SK-N-SH treated with all-trans-retinoic acid at 6 μM for 48 hours (cell line): ENCODE measurements at regions not wholly inside any gene's neighbourhood (a gene's known extent, or its start where the extent isn't known, plus 50 kb on each side); places are given as distances from the start of the nearest gene placed in this dataset.

Experiments used
- ATAC-seq: fragments of 200-7000 bp; cut with Tn5 transposase; 3 replicates; pipeline ENCODE4 v1.9.1; 2020; ENCODE audit warnings: mild to moderate bottlenecking, moderate library complexity
- ARNTL ChIP-seq: fragments of 450-650 bp; formaldehyde crosslinking; IDR thresholded peaks from 2 replicates; pipeline ENCODE4 v1.5.0; 2020; ENCODE audit warnings: low read depth, mild to moderate bottlenecking, moderate library complexity, borderline replicate concordance
- BACH2 ChIP-seq: fragments of 250-450 bp; sonication (Bioruptor Pico); IDR thresholded peaks from 2 replicates; pipeline ENCODE4 v1.9.0; 2021; ENCODE audit warnings: mild to moderate bottlenecking, borderline replicate concordance
- CSDC2 ChIP-seq: fragments of 250-450 bp; sonication (Bioruptor Pico); IDR thresholded peaks from 2 replicates; pipeline ENCODE4 v1.5.0; 2020; ENCODE audit warnings: mild to moderate bottlenecking, moderate library complexity
- ESRRG ChIP-seq: fragments of 250-450 bp; sonication (Bioruptor Pico); IDR thresholded peaks from 2 replicates; pipeline ENCODE4 v1.6.1; 2021; ENCODE audit warnings: mild to moderate bottlenecking
- GLIS3 ChIP-seq: fragments of 250-450 bp; sonication (Bioruptor Pico); IDR thresholded peaks from 2 replicates; pipeline ENCODE4 v1.5.0; 2020; ENCODE audit warnings: mild to moderate bottlenecking, moderate library complexity
- ISL1 ChIP-seq: fragments of 250-450 bp; sonication (Bioruptor Pico); IDR thresholded peaks from 2 replicates; pipeline ENCODE4 v2.1.2; 2022; ENCODE audit warnings: mild to moderate bottlenecking, moderate library complexity
- OSR1 ChIP-seq: fragments of 250-450 bp; sonication (Bioruptor Pico); IDR thresholded peaks from 2 replicates; pipeline ENCODE4 v1.8.0; 2022; ENCODE audit warnings: moderate library complexity, mild to moderate bottlenecking, inconsistent platforms
- PPARA ChIP-seq: fragments of 250-450 bp; sonication (Bioruptor Pico); IDR thresholded peaks from 2 replicates; pipeline ENCODE4 v1.5.0; 2020; ENCODE audit warnings: mild to moderate bottlenecking, borderline replicate concordance
- RARB ChIP-seq: fragments of 250-450 bp; sonication (Bioruptor Pico); IDR thresholded peaks from 2 replicates; pipeline ENCODE4 v1.8.0; 2021; ENCODE audit warnings: mild to moderate bottlenecking, moderate library complexity
- SNAI2 ChIP-seq: fragments of 250-450 bp; sonication (Bioruptor Pico); IDR thresholded peaks from 2 replicates; pipeline ENCODE4 v1.5.0; 2020; ENCODE audit warnings: mild to moderate bottlenecking, moderate library complexity
- TCF4 ChIP-seq: fragments of 250-450 bp; sonication (Bioruptor Pico); IDR thresholded peaks from 2 replicates; pipeline ENCODE4 v1.8.0; 2021; ENCODE audit warnings: mild to moderate bottlenecking, moderate library complexity, borderline replicate concordance
- TOX ChIP-seq: fragments of 250-450 bp; sonication (Bioruptor Pico); IDR thresholded peaks from 2 replicates; pipeline ENCODE4 v1.8.0; 2021; ENCODE audit warnings: mild to moderate bottlenecking, moderate library complexity, borderline replicate concordance
- ZC3H10 ChIP-seq: fragments of 250-450 bp; sonication (Bioruptor Pico); IDR thresholded peaks from 2 replicates; pipeline ENCODE4 v1.5.1; 2021; ENCODE audit warnings: mild to moderate bottlenecking, moderate library complexity
- ZFP3 ChIP-seq: fragments of 250-450 bp; sonication (Bioruptor Pico); IDR thresholded peaks from 2 replicates; pipeline ENCODE4 v1.5.0; 2020; ENCODE audit warnings: mild to moderate bottlenecking, moderate library complexity
- ZFP30 ChIP-seq: fragments of 450-650 bp; formaldehyde crosslinking; IDR thresholded peaks from 2 replicates; pipeline ENCODE4 v1.5.0; 2022; ENCODE audit warnings: mild to moderate bottlenecking, moderate library complexity
- ZNF565 ChIP-seq: fragments of 450-650 bp; formaldehyde crosslinking; conservative IDR thresholded peaks from 2 replicates; pipeline ENCODE4 v1.5.0; 2020; ENCODE audit warnings: low read depth, mild to moderate bottlenecking, moderate library complexity
- ZNF70 ChIP-seq: fragments of 450-650 bp; formaldehyde crosslinking; IDR thresholded peaks from 2 replicates; pipeline ENCODE4 v1.5.0; 2020; ENCODE audit warnings: mild to moderate bottlenecking, moderate library complexity
- ZNF8 ChIP-seq: fragments of 450-650 bp; formaldehyde crosslinking; IDR thresholded peaks from 2 replicates; pipeline ENCODE4 v1.5.0; 2020; ENCODE audit warnings: mild to moderate bottlenecking, moderate library complexity
- TF ChIP-seq, protein P1 (sequence below): fragments of 250-450 bp; sonication (Bioruptor Pico); IDR thresholded peaks from 2 replicates; pipeline ENCODE4 v1.5.1; 2021; ENCODE audit warnings: mild to moderate bottlenecking, moderate library complexity
- TF ChIP-seq, protein P2 (sequence below): fragments of 250-450 bp; sonication (Bioruptor Pico); IDR thresholded peaks from 2 replicates; pipeline ENCODE4 v1.8.0; 2020; ENCODE audit warnings: mild to moderate bottlenecking, moderate library complexity, borderline replicate concordance
- TF ChIP-seq, protein P3 (sequence below): fragments of 250-450 bp; sonication (Bioruptor Pico); IDR thresholded peaks from 2 replicates; pipeline ENCODE4 v1.5.0; 2020; ENCODE audit warnings: mild to moderate bottlenecking, moderate library complexity
- TF ChIP-seq, protein P4 (sequence below): fragments of 250-450 bp; sonication (Bioruptor Pico); IDR thresholded peaks from 2 replicates; pipeline ENCODE4 v1.8.0; 2021; ENCODE audit warnings: low read depth, mild to moderate bottlenecking, moderate library complexity, borderline replicate concordance
- TF ChIP-seq, protein P5 (sequence below): fragments of 250-450 bp; sonication (Bioruptor Pico); IDR thresholded peaks from 2 replicates; pipeline ENCODE4 v1.5.1; 2020; ENCODE audit warnings: low read depth, mild to moderate bottlenecking, moderate library complexity

DNA sequence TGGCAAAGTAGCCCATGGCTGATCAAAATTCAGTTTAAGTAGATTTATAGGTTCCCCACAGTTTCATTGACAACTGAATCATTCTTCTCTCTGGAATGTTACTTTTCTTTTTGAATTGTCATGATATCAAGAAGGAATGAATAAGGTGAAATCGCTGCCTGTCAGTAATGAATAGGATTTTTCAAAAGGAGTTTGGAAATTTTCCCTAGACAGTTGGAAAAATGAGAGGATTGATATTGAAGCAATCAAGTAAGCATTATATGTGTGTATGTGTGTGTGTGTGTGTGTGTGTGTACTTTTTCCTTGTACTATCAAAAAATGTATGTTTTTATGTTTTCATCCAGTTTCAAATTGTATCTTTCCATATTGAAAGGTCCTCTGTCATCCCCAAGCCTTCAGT is 479.5 kb downstream of the MRPL39 start:
- ATAC-seq: no peak
- TF ChIP-seq ZNF70 (no peak), ARNTL (CRISPR knock-in tag) (no peak), ZNF565 (CRISPR knock-in tag) (no peak), TOX (CRISPR knock-in tag) (no peak), PPARA (CRISPR knock-in tag) (no peak)
- TF ChIP-seq, protein P1, sequence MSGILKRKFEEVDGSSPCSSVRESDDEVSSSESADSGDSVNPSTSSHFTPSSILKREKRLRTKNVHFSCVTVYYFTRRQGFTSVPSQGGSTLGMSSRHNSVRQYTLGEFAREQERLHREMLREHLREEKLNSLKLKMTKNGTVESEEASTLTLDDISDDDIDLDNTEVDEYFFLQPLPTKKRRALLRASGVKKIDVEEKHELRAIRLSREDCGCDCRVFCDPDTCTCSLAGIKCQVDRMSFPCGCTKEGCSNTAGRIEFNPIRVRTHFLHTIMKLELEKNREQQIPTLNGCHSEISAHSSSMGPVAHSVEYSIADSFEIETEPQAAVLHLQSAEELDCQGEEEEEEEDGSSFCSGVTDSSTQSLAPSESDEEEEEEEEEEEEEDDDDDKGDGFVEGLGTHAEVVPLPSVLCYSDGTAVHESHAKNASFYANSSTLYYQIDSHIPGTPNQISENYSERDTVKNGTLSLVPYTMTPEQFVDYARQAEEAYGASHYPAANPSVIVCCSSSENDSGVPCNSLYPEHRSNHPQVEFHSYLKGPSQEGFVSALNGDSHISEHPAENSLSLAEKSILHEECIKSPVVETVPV (CRISPR knock-in tag): no peak

DNA sequence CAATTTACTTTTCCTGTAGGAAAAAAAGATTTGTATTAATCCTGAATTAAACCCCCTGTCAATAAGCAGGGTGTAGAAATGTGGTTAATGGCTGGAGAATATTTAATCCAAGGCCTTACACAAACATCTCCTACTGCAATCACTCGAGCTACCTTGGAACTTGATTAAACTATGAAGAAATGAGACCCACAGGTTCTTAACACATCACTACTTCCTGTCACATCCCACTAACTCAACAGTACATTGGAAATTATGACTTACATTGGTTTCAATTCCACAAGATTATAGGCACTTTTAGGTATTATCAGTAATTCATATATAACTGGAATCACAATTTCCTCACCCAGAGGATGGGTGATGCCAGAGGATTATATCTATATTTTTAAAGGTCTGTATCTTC is 480.3 kb downstream of the MRPL39 start:
- TF ChIP-seq ZNF70 (no peak), SNAI2 (CRISPR knock-in tag) (no peak), CSDC2 (CRISPR knock-in tag) (no peak)
- TF ChIP-seq, protein P2, sequence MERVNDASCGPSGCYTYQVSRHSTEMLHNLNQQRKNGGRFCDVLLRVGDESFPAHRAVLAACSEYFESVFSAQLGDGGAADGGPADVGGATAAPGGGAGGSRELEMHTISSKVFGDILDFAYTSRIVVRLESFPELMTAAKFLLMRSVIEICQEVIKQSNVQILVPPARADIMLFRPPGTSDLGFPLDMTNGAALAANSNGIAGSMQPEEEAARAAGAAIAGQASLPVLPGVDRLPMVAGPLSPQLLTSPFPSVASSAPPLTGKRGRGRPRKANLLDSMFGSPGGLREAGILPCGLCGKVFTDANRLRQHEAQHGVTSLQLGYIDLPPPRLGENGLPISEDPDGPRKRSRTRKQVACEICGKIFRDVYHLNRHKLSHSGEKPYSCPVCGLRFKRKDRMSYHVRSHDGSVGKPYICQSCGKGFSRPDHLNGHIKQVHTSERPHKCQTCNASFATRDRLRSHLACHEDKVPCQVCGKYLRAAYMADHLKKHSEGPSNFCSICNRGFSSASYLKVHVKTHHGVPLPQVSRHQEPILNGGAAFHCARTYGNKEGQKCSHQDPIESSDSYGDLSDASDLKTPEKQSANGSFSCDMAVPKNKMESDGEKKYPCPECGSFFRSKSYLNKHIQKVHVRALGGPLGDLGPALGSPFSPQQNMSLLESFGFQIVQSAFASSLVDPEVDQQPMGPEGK: no peak
- ATAC-seq: no peak

DNA sequence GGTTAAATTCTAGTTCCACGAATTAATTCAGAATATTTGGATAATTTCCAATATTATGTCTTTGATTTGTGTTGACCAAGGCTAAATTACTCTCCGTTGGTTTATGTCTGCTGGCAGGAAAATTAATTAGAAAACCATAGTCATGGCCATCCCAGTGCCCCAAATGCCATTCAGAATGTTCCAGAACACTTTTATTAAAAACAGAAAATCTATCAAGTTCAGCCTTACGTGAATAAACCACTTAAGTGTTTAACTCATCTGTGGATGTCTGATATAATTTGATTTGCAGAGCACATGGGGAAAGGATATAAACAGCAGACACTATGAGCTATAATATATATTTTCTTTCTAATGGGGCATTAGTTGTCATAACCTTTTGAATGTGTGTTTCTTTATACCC is 480.7 kb downstream of the MRPL39 start:
- peak; percentile 87 for ATAC-seq

More for the DNA sequence above, 480.7 kb downstream of the MRPL39 start:
- no peak for TF ChIP-seq ZNF8 (CRISPR knock-in tag)
- no peak for TF ChIP-seq ESRRG
- TF ChIP-seq OSR1 (CRISPR knock-in tag): no peak
- TF ChIP-seq, protein P3, sequence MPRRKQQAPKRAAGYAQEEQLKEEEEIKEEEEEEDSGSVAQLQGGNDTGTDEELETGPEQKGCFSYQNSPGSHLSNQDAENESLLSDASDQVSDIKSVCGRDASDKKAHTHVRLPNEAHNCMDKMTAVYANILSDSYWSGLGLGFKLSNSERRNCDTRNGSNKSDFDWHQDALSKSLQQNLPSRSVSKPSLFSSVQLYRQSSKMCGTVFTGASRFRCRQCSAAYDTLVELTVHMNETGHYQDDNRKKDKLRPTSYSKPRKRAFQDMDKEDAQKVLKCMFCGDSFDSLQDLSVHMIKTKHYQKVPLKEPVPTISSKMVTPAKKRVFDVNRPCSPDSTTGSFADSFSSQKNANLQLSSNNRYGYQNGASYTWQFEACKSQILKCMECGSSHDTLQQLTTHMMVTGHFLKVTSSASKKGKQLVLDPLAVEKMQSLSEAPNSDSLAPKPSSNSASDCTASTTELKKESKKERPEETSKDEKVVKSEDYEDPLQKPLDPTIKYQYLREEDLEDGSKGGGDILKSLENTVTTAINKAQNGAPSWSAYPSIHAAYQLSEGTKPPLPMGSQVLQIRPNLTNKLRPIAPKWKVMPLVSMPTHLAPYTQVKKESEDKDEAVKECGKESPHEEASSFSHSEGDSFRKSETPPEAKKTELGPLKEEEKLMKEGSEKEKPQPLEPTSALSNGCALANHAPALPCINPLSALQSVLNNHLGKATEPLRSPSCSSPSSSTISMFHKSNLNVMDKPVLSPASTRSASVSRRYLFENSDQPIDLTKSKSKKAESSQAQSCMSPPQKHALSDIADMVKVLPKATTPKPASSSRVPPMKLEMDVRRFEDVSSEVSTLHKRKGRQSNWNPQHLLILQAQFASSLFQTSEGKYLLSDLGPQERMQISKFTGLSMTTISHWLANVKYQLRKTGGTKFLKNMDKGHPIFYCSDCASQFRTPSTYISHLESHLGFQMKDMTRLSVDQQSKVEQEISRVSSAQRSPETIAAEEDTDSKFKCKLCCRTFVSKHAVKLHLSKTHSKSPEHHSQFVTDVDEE (CRISPR knock-in tag): peak; percentile 89
- peak; percentile 95 for TF ChIP-seq ISL1 (CRISPR knock-in tag)
- TF ChIP-seq, protein P2: peak; percentile 90
- TF ChIP-seq PPARA (CRISPR knock-in tag): no peak
- TF ChIP-seq ZFP30 (CRISPR knock-in tag): no peak
- peak; percentile 98 for TF ChIP-seq ZC3H10
- TF ChIP-seq RARB (CRISPR knock-in tag): no peak; the same call in 1 of the 2 replicates
- TF ChIP-seq TOX (CRISPR knock-in tag): peak; percentile 87; the same call in 1 of the 2 replicates
- peak; percentile 39; the same call in 1 of the 2 replicates for TF ChIP-seq SNAI2 (CRISPR knock-in tag)
- peak; percentile 95 for TF ChIP-seq TCF4 (CRISPR knock-in tag)
- TF ChIP-seq, protein P4, sequence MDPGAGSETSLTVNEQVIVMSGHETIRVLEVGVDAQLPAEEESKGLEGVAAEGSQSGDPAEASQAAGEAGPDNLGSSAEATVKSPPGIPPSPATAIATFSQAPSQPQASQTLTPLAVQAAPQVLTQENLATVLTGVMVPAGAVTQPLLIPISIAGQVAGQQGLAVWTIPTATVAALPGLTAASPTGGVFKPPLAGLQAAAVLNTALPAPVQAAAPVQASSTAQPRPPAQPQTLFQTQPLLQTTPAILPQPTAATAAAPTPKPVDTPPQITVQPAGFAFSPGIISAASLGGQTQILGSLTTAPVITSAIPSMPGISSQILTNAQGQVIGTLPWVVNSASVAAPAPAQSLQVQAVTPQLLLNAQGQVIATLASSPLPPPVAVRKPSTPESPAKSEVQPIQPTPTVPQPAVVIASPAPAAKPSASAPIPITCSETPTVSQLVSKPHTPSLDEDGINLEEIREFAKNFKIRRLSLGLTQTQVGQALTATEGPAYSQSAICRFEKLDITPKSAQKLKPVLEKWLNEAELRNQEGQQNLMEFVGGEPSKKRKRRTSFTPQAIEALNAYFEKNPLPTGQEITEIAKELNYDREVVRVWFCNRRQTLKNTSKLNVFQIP: no peak
- no peak for TF ChIP-seq ZNF565 (CRISPR knock-in tag)
- TF ChIP-seq GLIS3 (CRISPR knock-in tag): no peak
- no peak for TF ChIP-seq ZFP3 (CRISPR knock-in tag)
- no peak for TF ChIP-seq CSDC2 (CRISPR knock-in tag)
- TF ChIP-seq, protein P1 (CRISPR knock-in tag): peak; percentile 95
- no peak for TF ChIP-seq ARNTL (CRISPR knock-in tag)
- TF ChIP-seq, protein P5, sequence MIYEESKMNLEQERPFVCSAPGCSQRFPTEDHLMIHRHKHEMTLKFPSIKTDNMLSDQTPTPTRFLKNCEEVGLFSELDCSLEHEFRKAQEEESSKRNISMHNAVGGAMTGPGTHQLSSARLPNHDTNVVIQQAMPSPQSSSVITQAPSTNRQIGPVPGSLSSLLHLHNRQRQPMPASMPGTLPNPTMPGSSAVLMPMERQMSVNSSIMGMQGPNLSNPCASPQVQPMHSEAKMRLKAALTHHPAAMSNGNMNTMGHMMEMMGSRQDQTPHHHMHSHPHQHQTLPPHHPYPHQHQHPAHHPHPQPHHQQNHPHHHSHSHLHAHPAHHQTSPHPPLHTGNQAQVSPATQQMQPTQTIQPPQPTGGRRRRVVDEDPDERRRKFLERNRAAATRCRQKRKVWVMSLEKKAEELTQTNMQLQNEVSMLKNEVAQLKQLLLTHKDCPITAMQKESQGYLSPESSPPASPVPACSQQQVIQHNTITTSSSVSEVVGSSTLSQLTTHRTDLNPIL (CRISPR knock-in tag): peak; percentile 65; the same call in 1 of the 2 replicates
- no peak for TF ChIP-seq BACH2 (CRISPR knock-in tag)
- no peak; the same call in 1 of the 2 replicates for TF ChIP-seq ZNF70
- TF ChIP-seq, all 23 proteins: peak for 9
